H1 (cell line): ENCODE measurements at regions not wholly inside any gene's neighbourhood (a gene's known extent, or its start where the extent isn't known, plus 50 kb on each side); places are given as distances from the start of the nearest gene placed in this dataset.

ENCODE experiments used
- CTCF ChIA-PET: fragments of 300-600 bp; sonication (Branson Sonifier 250); formaldehyde crosslinking; loops from one replicate; lab custom pipeline; 2021; ENCODE audit not compliant: partially characterized antibody; lab: Charles Lee
- POLR2A ChIA-PET: fragments of 300-600 bp; sonication (Branson Sonifier 250); formaldehyde crosslinking; loops from one replicate; lab custom pipeline; 2021; ENCODE audit warnings: inconsistent platforms; ENCODE audit not compliant: partially characterized antibody; lab: Charles Lee
- DNase-seq, 2 experiments: peaks; one replicate each; pipeline versions ENCODE4 v3.0.0 to v3.0.0-alpha.2; 2010 to 2022; ENCODE audit warnings: low spot score in 2 of 2, low read depth in 1 of 2, mixed read lengths in 1 of 2
- FAIRE-seq: peaks from 2 replicates; lab custom pipeline; 2011; peaks lifted over from hg19 to GRCh38; lab: Jason Lieb, UNC
- H2AFZ ChIP-seq: 2 replicates; pipeline ENCODE4 v1.8.1; 2012; ENCODE audit warnings: low read length, inconsistent platforms
- H2AK5ac ChIP-seq: 2 replicates; pipeline ENCODE4 v1.6.1; 2013; ENCODE audit warnings: low read depth, low read length
- H2BK120ac ChIP-seq: replicated peaks from 2 replicates; pipeline ENCODE3; 2013; ENCODE audit warnings: low read depth, low read length, inconsistent platforms
- H2BK12ac ChIP-seq: 2 replicates; pipeline ENCODE4 v1.6.1; 2013; ENCODE audit warnings: low read depth, low read length
- H2BK15ac ChIP-seq: 2 replicates; pipeline ENCODE4 v1.6.1; 2013; ENCODE audit warnings: low read length
- H2BK20ac ChIP-seq: 2 replicates; pipeline ENCODE4 v1.6.1; 2013; ENCODE audit warnings: low read length
- H2BK5ac ChIP-seq: 2 replicates; pipeline ENCODE4 v1.6.1; 2013; ENCODE audit warnings: low read depth, low read length
- H3K14ac ChIP-seq: 2 replicates; pipeline ENCODE4 v1.6.1; 2013; ENCODE audit warnings: inconsistent platforms; ENCODE audit not compliant: insufficient read length
- H3K18ac ChIP-seq: 2 replicates; pipeline ENCODE4 v1.6.1; 2013; ENCODE audit warnings: low read length; ENCODE audit errors: extremely low read depth
- H3K23ac ChIP-seq: 2 replicates; pipeline ENCODE4 v1.6.1; 2013; ENCODE audit warnings: inconsistent platforms; ENCODE audit not compliant: insufficient read length
- H3K23me2 ChIP-seq: 2 replicates; pipeline ENCODE4 v1.6.1; 2013; ENCODE audit warnings: low read depth, low read length
- H3K27ac ChIP-seq: 2 replicates; pipeline ENCODE4 v1.6.1; 2011; ENCODE audit warnings: low read depth, low read length, inconsistent platforms
- H3K27me3 ChIP-seq, 4 experiments: replicated peaks in 1 of 4; 1 replicate in 1 of 4; 2 replicates in 3 of 4; pipeline versions ENCODE4 v1.6.1 to v1.8.1; 2011 to 2013; ENCODE audit warnings: low read length in 3 of 4, mild to moderate bottlenecking in 3 of 4, inconsistent platforms in 2 of 4, mixed read lengths in 2 of 4, moderate library complexity in 1 of 4; ENCODE audit not compliant: control insufficient read depth in 3 of 4, insufficient read depth in 3 of 4; ENCODE audit errors: extremely low read depth in 1 of 4
- H3K36me3 ChIP-seq, 4 experiments: 2 replicates each; pipeline versions ENCODE4 v1.6.1 to v1.8.1; 2011 to 2013; ENCODE audit warnings: mild to moderate bottlenecking in 4 of 4, low read length in 3 of 4, moderate library complexity in 2 of 4, control low read depth in 1 of 4, inconsistent platforms in 1 of 4; ENCODE audit not compliant: insufficient read depth in 4 of 4, control insufficient read depth in 2 of 4
- H3K4ac ChIP-seq: replicated peaks from 2 replicates; pipeline ENCODE3; 2013; ENCODE audit warnings: low read length, low read depth, mixed read lengths, inconsistent platforms; ENCODE audit not compliant: insufficient read length
- H3K4me1 ChIP-seq, 4 experiments: replicated peaks in 1 of 4; 1 replicate in 1 of 4; 2 replicates in 3 of 4; pipeline versions ENCODE4 v1.6.1 to v1.8.1; 2011 to 2013; ENCODE audit warnings: low read length in 3 of 4, inconsistent platforms in 2 of 4, mixed read lengths in 1 of 4; ENCODE audit not compliant: insufficient read depth in 4 of 4, control insufficient read depth in 3 of 4
- H3K4me2 ChIP-seq, 2 experiments: 2 replicates each; pipeline versions ENCODE4 v1.6.1 to v1.8.1; 2011 to 2013; ENCODE audit warnings: low read depth in 2 of 2, low read length in 2 of 2, control low read depth in 1 of 2, inconsistent platforms in 1 of 2, mild to moderate bottlenecking in 1 of 2; ENCODE audit not compliant: insufficient read depth in 1 of 2
- H3K4me3 ChIP-seq, 4 experiments: fragments of 200-600, 300-600 bp in 1 of 4; sonication (generic), shearing (Covaris generic), sonication (Bioruptor Twin) in 1 of 4; 2 replicates each; pipeline versions ENCODE4 v1.5.1 to v1.8.1; 2011 to 2016; ENCODE audit warnings: low read length in 4 of 4, low read depth in 3 of 4, control low read depth in 2 of 4, inconsistent platforms in 2 of 4, mild to moderate bottlenecking in 2 of 4, mixed read lengths in 1 of 4, moderate library complexity in 1 of 4; ENCODE audit not compliant: insufficient read depth in 2 of 4; ENCODE audit errors: extremely low read depth in 1 of 4
- H3K56ac ChIP-seq: replicated peaks from 2 replicates; pipeline ENCODE3; 2013; ENCODE audit warnings: low read depth, mild to moderate bottlenecking, mixed read lengths, low read length, inconsistent platforms; ENCODE audit not compliant: insufficient read length
- H3K79me1 ChIP-seq: 2 replicates; pipeline ENCODE4 v1.6.1; 2013; ENCODE audit warnings: low read depth, low read length, control low read depth
- H3K79me2 ChIP-seq, 2 experiments: 2 replicates each; pipeline versions ENCODE4 v1.6.1 to v1.8.1; 2012 to 2013; ENCODE audit warnings: low read length in 2 of 2, mild to moderate bottlenecking in 2 of 2, inconsistent platforms in 1 of 2; ENCODE audit not compliant: insufficient read depth in 2 of 2, control insufficient read depth in 1 of 2
- H3K9ac ChIP-seq, 4 experiments: replicated peaks in 1 of 4; 1 replicate in 1 of 4; 2 replicates in 3 of 4; pipeline versions ENCODE4 v1.6.1 to v1.8.1; 2011 to 2013; ENCODE audit warnings: low read depth in 3 of 4, low read length in 3 of 4, control low read depth in 2 of 4, mild to moderate bottlenecking in 2 of 4, moderate library complexity in 2 of 4, inconsistent platforms in 1 of 4; ENCODE audit errors: extremely low read depth in 1 of 4
- H3K9me3 ChIP-seq, 2 experiments: 2 replicates each; pipeline versions ENCODE4 v1.6.1 to v1.8.1; 2012 to 2013; ENCODE audit warnings: mild to moderate bottlenecking in 2 of 2, moderate library complexity in 2 of 2, control low read depth in 1 of 2, inconsistent platforms in 1 of 2, low read depth in 1 of 2, low read length in 1 of 2, mixed read lengths in 1 of 2; ENCODE audit not compliant: insufficient read depth in 2 of 2
- H4K20me1 ChIP-seq, 2 experiments: replicated peaks in 1 of 2; 2 replicates each; pipeline versions ENCODE3 to v1.8.1; 2011 to 2013; ENCODE audit warnings: inconsistent platforms in 2 of 2, low read length in 2 of 2, mild to moderate bottlenecking in 1 of 2; ENCODE audit not compliant: insufficient read depth in 2 of 2, control insufficient read depth in 1 of 2
- H4K5ac ChIP-seq: 2 replicates; pipeline ENCODE4 v1.6.1; 2013; ENCODE audit warnings: low read length, low read depth, mixed read lengths, inconsistent platforms; ENCODE audit not compliant: insufficient read length
- H4K8ac ChIP-seq: 2 replicates; pipeline ENCODE4 v1.8.0; 2013; ENCODE audit warnings: mild to moderate bottlenecking, moderate library complexity, low read length, inconsistent platforms; ENCODE audit not compliant: insufficient read depth; ENCODE audit errors: extremely low read depth
- H4K91ac ChIP-seq: replicated peaks from 2 replicates; pipeline ENCODE3; 2013; ENCODE audit warnings: low read length, mixed read lengths, inconsistent platforms; ENCODE audit not compliant: insufficient read length
- ATF2 ChIP-seq: IDR thresholded peaks from 2 replicates; pipeline ENCODE4 v1.6.1; 2012; ENCODE audit warnings: low read length, inconsistent platforms
- CEBPB ChIP-seq: IDR thresholded peaks from 2 replicates; pipeline ENCODE4 v1.6.1; 2012; ENCODE audit warnings: low read depth, low read length
- POLR2A ChIP-seq, 2 experiments: IDR thresholded peaks; 1 replicate in 1 of 2; 2 replicates in 1 of 2; pipeline ENCODE4 v1.6.1; 2011; ENCODE audit warnings: low read depth in 2 of 2, low read length in 2 of 2, mild to moderate bottlenecking in 2 of 2; ENCODE audit errors: control extremely low read depth in 1 of 2
- TBP ChIP-seq: IDR thresholded peaks from 2 replicates; pipeline ENCODE4 v1.6.1; 2011; ENCODE audit warnings: low read depth, low read length, improper control_type of control experiment
- TEAD4 ChIP-seq: IDR thresholded peaks from 2 replicates; pipeline ENCODE4 v1.6.1; 2012; ENCODE audit warnings: low read depth, low read length, inconsistent platforms, mixed read lengths
- WGBS, 2 experiments: shearing (Covaris generic) in 1 of 2; methylation state at CpG; one replicate each; pipeline versions ENCODE4 v1.1.6 to v1.1.7; 2013 to 2015; ENCODE audit warnings: low lambda C conversion rate in 2 of 2, mixed read lengths in 2 of 2, inconsistent platforms in 1 of 2, low coverage in 1 of 2, missing lambda C conversion rate in 1 of 2; ENCODE audit not compliant: insufficient replicate concordance in 2 of 2, insufficient coverage in 1 of 2, insufficient read length in 1 of 2; ENCODE audit errors: extremely low coverage in 1 of 2, missing lambda C conversion rate in 1 of 2; 5-methylcytosine and 5-hydroxymethylcytosine counted together

GRCh38 chr6:163900570-163900969, 486.1 kb downstream of the QKI start:
- H2BK120ac ChIP-seq: no peak overlapping the region
- no peak overlapping the region for H3K4ac ChIP-seq
- no peak overlapping the region for H4K5ac ChIP-seq
- ChIA-PET CTCF (interaction anchor here (0.5 kb wide), 1 partner anchor 43 kb away, joined by 3 read pairs; no protein-coding TSS in a partner anchor), POLR2A (interaction anchor here (0.6 kb wide), 1 partner anchor 16 kb away, joined by 3 read pairs; no protein-coding TSS in a partner anchor)
- H3K9me3 ChIP-seq: no peaks in the 10 kb centered on the region; a peak in 1 of 4 replicates
- H3K14ac ChIP-seq: no peak overlapping the region
- DNase-seq (no peak), FAIRE-seq (no peak)
- no peak overlapping the region for H4K8ac ChIP-seq
- no peak overlapping the region for H3K4me2 ChIP-seq
- H3K36me3 ChIP-seq: no peaks in the 10 kb centered on the region; a peak in 1 of 8 replicates
- no peaks in the 10 kb centered on the region for H3K79me2 ChIP-seq
- no peak overlapping the region for H3K9ac ChIP-seq
- H3K18ac ChIP-seq: no peak overlapping the region
- H3K27me3 ChIP-seq: no peaks in the 10 kb centered on the region
- H3K23me2 ChIP-seq: no peaks in the 10 kb centered on the region
- peaks cover 0 to 4% (median 3%) of the 10 kb centered on the region in 4 experiments; a peak in 3 of 7 replicates for H3K4me1 ChIP-seq
- no peaks in the 10 kb centered on the region for H3K79me1 ChIP-seq
- H2BK5ac ChIP-seq: no peak overlapping the region
- H2BK12ac ChIP-seq: no peak overlapping the region
- H3K56ac ChIP-seq: no peak overlapping the region
- H3K27ac ChIP-seq: no peak overlapping the region
- no peak overlapping the region for H2BK15ac ChIP-seq
- H4K20me1 ChIP-seq: no peaks in the 10 kb centered on the region
- no peak overlapping the region for H2AK5ac ChIP-seq
- TF ChIP-seq CEBPB: no peak
- no peak for TF ChIP-seq TBP
- no peak for TF ChIP-seq ATF2
- TF ChIP-seq POLR2A (IDR thresholded peaks at IDR 0.05; ENCODE audit: control extremely low read depth in 1 of 2, low read depth in 2 of 2, low read length in 2 of 2): no peak
- TF ChIP-seq TEAD4: no peak
- H3K4me3 ChIP-seq: no peak overlapping the region
- H4K91ac ChIP-seq: no peak overlapping the region
- H3K23ac ChIP-seq: no peak overlapping the region
- H2AFZ ChIP-seq: peak overlapping the region; percentile 36; the same call in 1 of the 2 replicates
- 95% methylated on average over 4 of the region's 4 CpGs; no CpG with 5 or more reads in 1 of the 2 experiments for WGBS, 2 experiments
- H2BK20ac ChIP-seq: no peak overlapping the region
